Nephron (organoid): ENCODE measurements at regions not wholly inside any gene's neighbourhood (a gene's known extent, or its start where the extent isn't known, plus 50 kb on each side); places are given as distances from the start of the nearest gene placed in this dataset.

Experiments used
- H3K27ac Mint-ChIP-seq, 3 experiments: 2 replicates each; pipeline ENCODE4 v1.8.0; 2020; ENCODE audit warnings: mixed read lengths in 3 of 3, mild to moderate bottlenecking in 2 of 3, moderate library complexity in 1 of 3
- H3K27me3 Mint-ChIP-seq: 2 replicates; pipeline ENCODE4 v1.8.0; 2021; ENCODE audit warnings: low read depth, mild to moderate bottlenecking, moderate library complexity, mixed read lengths
- H3K36me3 Mint-ChIP-seq: 2 replicates; pipeline ENCODE4 v1.8.0; 2020; ENCODE audit warnings: low read depth, mixed read lengths
- H3K4me1 Mint-ChIP-seq: 2 replicates; pipeline ENCODE4 v1.8.0; 2020; ENCODE audit warnings: mixed read lengths
- H3K4me3 Mint-ChIP-seq, 3 experiments: 2 replicates each; pipeline ENCODE4 v1.8.0; 2020; ENCODE audit warnings: mild to moderate bottlenecking in 3 of 3, mixed read lengths in 3 of 3, moderate library complexity in 2 of 3
- H3K9me3 Mint-ChIP-seq: 2 replicates; pipeline ENCODE4 v1.8.0; 2020; ENCODE audit warnings: mixed read lengths
- TF ChIP-seq, protein P1 (sequence below), 3 experiments: fragments of 200-600 bp; sonication (generic); IDR thresholded peaks; one replicate each; pipeline ENCODE4 v1.5.0; 2021; ENCODE audit warnings: antibody characterized with exemption in 3 of 3; ENCODE audit not compliant: unreplicated experiment in 3 of 3

GRCh38 chr12:86608638-86609037 lies 352.4 kb upstream of the MGAT4C start:
- no peaks in the 10 kb centered on the region for H3K36me3 Mint-ChIP-seq
- H3K27me3 Mint-ChIP-seq = no peaks in the 10 kb centered on the region
- TF ChIP-seq, protein P1, sequence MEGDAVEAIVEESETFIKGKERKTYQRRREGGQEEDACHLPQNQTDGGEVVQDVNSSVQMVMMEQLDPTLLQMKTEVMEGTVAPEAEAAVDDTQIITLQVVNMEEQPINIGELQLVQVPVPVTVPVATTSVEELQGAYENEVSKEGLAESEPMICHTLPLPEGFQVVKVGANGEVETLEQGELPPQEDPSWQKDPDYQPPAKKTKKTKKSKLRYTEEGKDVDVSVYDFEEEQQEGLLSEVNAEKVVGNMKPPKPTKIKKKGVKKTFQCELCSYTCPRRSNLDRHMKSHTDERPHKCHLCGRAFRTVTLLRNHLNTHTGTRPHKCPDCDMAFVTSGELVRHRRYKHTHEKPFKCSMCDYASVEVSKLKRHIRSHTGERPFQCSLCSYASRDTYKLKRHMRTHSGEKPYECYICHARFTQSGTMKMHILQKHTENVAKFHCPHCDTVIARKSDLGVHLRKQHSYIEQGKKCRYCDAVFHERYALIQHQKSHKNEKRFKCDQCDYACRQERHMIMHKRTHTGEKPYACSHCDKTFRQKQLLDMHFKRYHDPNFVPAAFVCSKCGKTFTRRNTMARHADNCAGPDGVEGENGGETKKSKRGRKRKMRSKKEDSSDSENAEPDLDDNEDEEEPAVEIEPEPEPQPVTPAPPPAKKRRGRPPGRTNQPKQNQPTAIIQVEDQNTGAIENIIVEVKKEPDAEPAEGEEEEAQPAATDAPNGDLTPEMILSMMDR (IDR thresholded peaks at IDR 0.05; ENCODE audit: unreplicated experiment in 3 of 3) = no peak

GRCh38 chr12:86601550-86602308 lies 345.5 kb upstream of the MGAT4C start:
- Mint-ChIP-seq H3K4me3 (no peak overlapping the region), H3K9me3 (no peaks in the 10 kb centered on the region), H3K27me3 (no peaks in the 10 kb centered on the region), H3K36me3 (no peaks in the 10 kb centered on the region), H3K4me1 (no peaks in the 10 kb centered on the region), H3K27ac (no peak overlapping the region)
- TF ChIP-seq, protein P1 (IDR thresholded peaks at IDR 0.05; ENCODE audit: unreplicated experiment in 3 of 3) = no peak

More at GRCh38 chr12:86608638-86609037, 352.4 kb upstream of the MGAT4C start:
- Mint-ChIP-seq H3K9me3 (no peaks in the 10 kb centered on the region), H3K27ac (no peak overlapping the region), H3K4me1 (no peaks in the 10 kb centered on the region), H3K4me3 (no peak overlapping the region)

DNA sequence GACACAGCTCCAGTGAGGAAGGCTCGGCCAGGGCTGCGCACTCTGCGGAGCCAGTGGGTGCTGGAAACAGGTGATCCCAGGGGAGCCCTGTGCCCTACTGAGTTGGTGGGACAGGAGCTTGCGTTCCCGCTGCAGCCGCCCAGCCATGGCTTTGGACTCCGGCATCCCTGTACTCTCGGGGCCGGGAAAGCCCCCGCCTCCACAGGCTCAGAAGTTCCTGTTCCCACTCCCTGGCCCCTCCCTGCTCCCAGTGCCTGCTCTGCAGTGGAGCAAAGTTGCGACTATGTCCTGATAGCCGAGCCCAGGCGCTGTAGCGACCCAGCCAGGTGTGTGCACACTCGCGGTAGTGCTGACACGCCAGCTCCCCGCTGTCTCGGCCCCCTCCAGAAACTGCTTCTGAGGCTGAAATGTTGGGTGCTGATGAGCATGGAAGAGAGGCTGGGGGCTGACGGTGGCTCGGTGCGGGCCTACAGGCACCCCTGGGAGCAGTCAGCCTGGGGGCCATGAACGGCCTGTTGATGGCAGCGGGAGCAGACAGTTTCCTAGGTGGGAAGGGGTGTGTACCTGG lies 344.6 kb upstream of the MGAT4C start:
- Mint-ChIP-seq H3K4me1 (no peaks in the 10 kb centered on the region), H3K27ac (no peak overlapping the region), H3K4me3 (no peak overlapping the region), H3K27me3 (no peaks in the 10 kb centered on the region), H3K36me3 (no peaks in the 10 kb centered on the region), H3K9me3 (no peaks in the 10 kb centered on the region)
- TF ChIP-seq, protein P1 (IDR thresholded peaks at IDR 0.05; ENCODE audit: unreplicated experiment in 3 of 3) = no peak

GRCh38 chr12:86597431-86597830 lies 341.2 kb upstream of the MGAT4C start:
- Mint-ChIP-seq H3K27me3 (no peaks in the 10 kb centered on the region), H3K4me1 (no peaks in the 10 kb centered on the region), H3K27ac (no peak overlapping the region), H3K9me3 (no peaks in the 10 kb centered on the region), H3K36me3 (no peaks in the 10 kb centered on the region), H3K4me3 (no peak overlapping the region)
- TF ChIP-seq, protein P1 (IDR thresholded peaks at IDR 0.05; ENCODE audit: unreplicated experiment in 3 of 3) = no peak

GRCh38 chr12:86590296-86590695 lies 334.1 kb upstream of the MGAT4C start:
- H3K36me3 Mint-ChIP-seq = no peaks in the 10 kb centered on the region
- H3K27me3 Mint-ChIP-seq = no peaks in the 10 kb centered on the region
- peak overlapping the region in 1 of 3 experiments; percentile 64 for H3K27ac Mint-ChIP-seq
- no peaks in the 10 kb centered on the region for H3K9me3 Mint-ChIP-seq
- TF ChIP-seq, protein P1 (IDR thresholded peaks at IDR 0.05; ENCODE audit: unreplicated experiment in 3 of 3) = no peak
- no peaks in the 10 kb centered on the region for H3K4me1 Mint-ChIP-seq
- H3K4me3 Mint-ChIP-seq = no peak overlapping the region

DNA sequence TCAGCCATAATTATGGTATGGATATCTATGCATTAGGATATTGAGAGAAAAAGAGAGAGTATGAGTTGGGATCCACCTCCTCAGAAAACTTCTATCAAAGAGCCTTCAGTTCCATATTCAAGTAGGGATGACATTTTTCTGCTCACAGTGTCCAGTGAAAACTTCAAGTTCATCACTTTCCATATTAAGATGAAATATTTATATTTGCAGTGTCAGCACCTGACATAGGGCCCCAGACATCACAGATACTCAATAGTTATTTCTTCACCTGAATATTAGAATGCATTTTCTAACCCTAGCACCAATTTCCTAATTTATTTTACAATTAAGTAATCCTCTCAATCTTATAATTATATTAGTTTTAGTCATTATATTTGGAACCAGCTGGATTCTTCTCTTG lies 318.0 kb upstream of the MGAT4C start:
- H3K27me3 Mint-ChIP-seq = no peaks in the 10 kb centered on the region
- no peak overlapping the region for H3K4me3 Mint-ChIP-seq
- H3K27ac Mint-ChIP-seq = no peak overlapping the region
- H3K9me3 Mint-ChIP-seq = no peaks in the 10 kb centered on the region
- H3K36me3 Mint-ChIP-seq = no peaks in the 10 kb centered on the region
- TF ChIP-seq, protein P1 (IDR thresholded peaks at IDR 0.05; ENCODE audit: unreplicated experiment in 3 of 3) = no peak
- H3K4me1 Mint-ChIP-seq = no peaks in the 10 kb centered on the region
